Body of pancreas (tissue), 4 donors: ENCODE measurements at regions not wholly inside any gene's neighbourhood (a gene's known extent, or its start where the extent isn't known, plus 50 kb on each side); places are given as distances from the start of the nearest gene placed in this dataset.
A peak's percentile ranks its signal among the peaks of the same experiment; 100 is the strongest.

Experiments
- ATAC-seq: fragments of 150-250 bp; one replicate; pipeline ENCODE4 v1.9.1; 2016
- DNase-seq, 4 donors: peaks; one replicate each; pipeline ENCODE4 v3.0.0-alpha.2; 2019
- H3K27ac ChIP-seq, 4 donors: fragments of 200-600 bp; sonication (generic); 1 replicate in 3 of 4; 2 replicates in 1 of 4; pipeline versions ENCODE4 v1.5.1 to v1.6.1; 2016 to 2019; ENCODE audit warnings: mild to moderate bottlenecking in 1 of 4, mixed read lengths in 1 of 4, moderate library complexity in 1 of 4
- H3K27me3 ChIP-seq, 2 donors: fragments of 200-600 bp; sonication (generic); one replicate each; pipeline ENCODE4 v1.6.0; 2016; ENCODE audit warnings: mild to moderate bottlenecking in 1 of 2
- H3K36me3 ChIP-seq, 2 donors: fragments of 200-600 bp; sonication (generic); replicated peaks in 1 of 2; 2 replicates each; pipeline ENCODE4 v1.5.1; 2016; ENCODE audit warnings: low read depth in 2 of 2; ENCODE audit not compliant: insufficient read depth in 1 of 2
- H3K4me1 ChIP-seq: fragments of 200-600 bp; sonication (generic); one replicate; pipeline ENCODE4 v1.6.0; 2016
- H3K4me3 ChIP-seq, 2 donors: fragments of 200-600 bp; sonication (generic); 1 replicate in 1 of 2; 2 replicates in 1 of 2; pipeline ENCODE4 v1.5.1; 2016 to 2019
- H3K9me3 ChIP-seq, 3 donors: fragments of 200-600 bp; sonication (generic); 1 replicate in 2 of 3; 2 replicates in 1 of 3; pipeline ENCODE4 v1.5.1; 2016
- POLR2A ChIP-seq, 3 donors: fragments of 450-650 bp; IDR thresholded peaks; one replicate each; pipeline ENCODE4 v1.6.1; 2016; ENCODE audit warnings: antibody characterized with exemption in 3 of 3, mild to moderate bottlenecking in 2 of 3
- WGBS, 2 donors: methylation state at CpG; one replicate each; pipeline ENCODE4 v1.1.5; 2017; 5-methylcytosine and 5-hydroxymethylcytosine counted together
- intact Hi-C: fragments of 100-400 bp; cut with DNase I; formaldehyde crosslinking; loops from one replicate; pipeline ENCODE4 v1.15.1; 2023
- TF ChIP-seq, protein P1 (sequence below), 7 experiments: fragments of 450-650 bp in 4 of 7; fragments of 200-600 bp in 3 of 7; sonication (generic) in 3 of 7; IDR thresholded peaks; one replicate each; pipeline ENCODE4 v1.5.1; 2016 to 2019; ENCODE audit warnings: antibody characterized with exemption in 7 of 7

DNA sequence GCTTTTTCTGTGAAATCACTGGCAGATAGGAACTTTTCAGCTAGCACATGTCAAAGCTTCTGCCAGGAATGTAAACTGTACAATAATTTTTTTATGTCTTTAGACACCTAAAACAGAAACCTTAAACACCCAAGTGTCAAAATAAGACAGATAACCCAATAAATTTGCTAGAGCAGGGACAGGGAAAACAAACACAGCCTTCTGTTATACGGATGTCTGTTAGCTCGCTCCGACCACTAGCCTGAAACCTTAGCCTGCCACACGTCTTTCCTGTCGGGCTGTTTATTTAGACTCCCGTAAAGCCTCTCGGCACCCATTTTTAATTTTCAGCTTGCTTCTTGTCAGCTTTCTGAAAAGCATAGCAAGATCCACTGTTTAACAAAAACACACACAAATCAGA, 355.4 kb upstream of the SLC24A2 start:
- no peak for TF ChIP-seq POLR2A (IDR thresholded peaks at IDR 0.05)
- TF ChIP-seq, protein P1, sequence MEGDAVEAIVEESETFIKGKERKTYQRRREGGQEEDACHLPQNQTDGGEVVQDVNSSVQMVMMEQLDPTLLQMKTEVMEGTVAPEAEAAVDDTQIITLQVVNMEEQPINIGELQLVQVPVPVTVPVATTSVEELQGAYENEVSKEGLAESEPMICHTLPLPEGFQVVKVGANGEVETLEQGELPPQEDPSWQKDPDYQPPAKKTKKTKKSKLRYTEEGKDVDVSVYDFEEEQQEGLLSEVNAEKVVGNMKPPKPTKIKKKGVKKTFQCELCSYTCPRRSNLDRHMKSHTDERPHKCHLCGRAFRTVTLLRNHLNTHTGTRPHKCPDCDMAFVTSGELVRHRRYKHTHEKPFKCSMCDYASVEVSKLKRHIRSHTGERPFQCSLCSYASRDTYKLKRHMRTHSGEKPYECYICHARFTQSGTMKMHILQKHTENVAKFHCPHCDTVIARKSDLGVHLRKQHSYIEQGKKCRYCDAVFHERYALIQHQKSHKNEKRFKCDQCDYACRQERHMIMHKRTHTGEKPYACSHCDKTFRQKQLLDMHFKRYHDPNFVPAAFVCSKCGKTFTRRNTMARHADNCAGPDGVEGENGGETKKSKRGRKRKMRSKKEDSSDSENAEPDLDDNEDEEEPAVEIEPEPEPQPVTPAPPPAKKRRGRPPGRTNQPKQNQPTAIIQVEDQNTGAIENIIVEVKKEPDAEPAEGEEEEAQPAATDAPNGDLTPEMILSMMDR (IDR thresholded peaks at IDR 0.05), result no peak
- WGBS, 2 donors, result 27 to 36% methylated on average over 7 of the region's 7 CpGs
- intact Hi-C loops, result no loop called here
- H3K4me3 ChIP-seq, result no peak overlapping the region
- ATAC-seq, result no peak
- H3K4me1 ChIP-seq, result no peaks in the 10 kb centered on the region
- no peak overlapping the region for H3K27ac ChIP-seq
- no peaks in the 10 kb centered on the region for H3K27me3 ChIP-seq
- H3K9me3 ChIP-seq, result no peaks in the 10 kb centered on the region
- peak in 2 of 4 donors; percentile 5 to 16 for DNase-seq
- H3K36me3 ChIP-seq, result no peaks in the 10 kb centered on the region

DNA sequence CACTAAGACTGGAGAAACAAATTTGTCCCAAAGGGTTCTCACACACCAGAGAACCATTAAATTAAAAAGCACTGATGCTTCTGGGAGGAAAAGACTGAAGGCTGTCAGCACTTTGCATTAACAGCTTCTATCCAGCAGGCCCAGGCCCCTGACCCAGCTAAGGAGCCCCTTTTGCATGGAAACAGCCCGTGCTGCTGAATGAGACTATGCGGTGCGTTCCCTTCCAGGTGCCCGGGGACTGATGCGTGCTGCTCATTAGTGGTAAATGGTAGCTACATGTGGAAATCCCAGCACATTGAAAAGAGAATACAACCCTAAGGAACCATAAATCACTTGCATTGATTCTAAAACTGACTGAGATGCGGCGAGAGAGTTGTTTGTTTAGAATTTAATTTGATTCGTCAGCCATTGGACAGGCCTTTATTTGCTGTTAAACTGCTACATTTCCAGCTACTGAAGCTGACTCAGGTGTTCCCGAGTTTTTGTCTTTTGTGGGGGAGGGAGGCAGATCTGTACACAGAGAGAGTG, 351.0 kb upstream of the SLC24A2 start:
- 82 to 96% methylated on average over 9 of the region's 9 CpGs for WGBS, 2 donors
- Histone ChIP-seq H3K27ac (no peak overlapping the region), H3K4me3 (no peak overlapping the region), H3K27me3 (no peaks in the 10 kb centered on the region), H3K4me1 (peaks cover 11% of the 10 kb centered on the region), H3K36me3 (no peaks in the 10 kb centered on the region), H3K9me3 (no peaks in the 10 kb centered on the region)
- no peak for TF ChIP-seq POLR2A (IDR thresholded peaks at IDR 0.05)
- TF ChIP-seq, protein P1 (IDR thresholded peaks at IDR 0.05), result no peak
- DNase-seq (no peak), ATAC-seq (no peak)
- intact Hi-C loops, result no loop called here

DNA sequence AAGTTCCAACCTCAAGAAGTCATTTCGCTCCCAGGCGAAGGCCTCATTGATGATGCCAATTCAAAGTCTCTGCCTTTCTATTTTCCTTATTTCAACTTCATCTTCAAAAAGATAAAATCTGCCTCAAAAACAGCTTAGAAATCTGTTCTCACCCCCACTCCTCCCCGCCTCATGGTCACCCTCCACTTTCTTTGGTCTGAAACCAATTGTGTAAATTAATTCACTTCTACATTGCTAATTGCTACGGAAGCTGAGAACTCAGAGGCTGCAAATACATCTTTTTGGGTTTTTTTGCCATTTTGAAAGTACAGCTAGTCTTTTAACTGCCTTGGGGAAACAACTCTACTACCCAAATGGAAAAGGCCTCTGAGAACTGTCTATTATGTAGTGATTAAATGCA, 350.0 kb upstream of the SLC24A2 start:
- H3K36me3 ChIP-seq, result no peaks in the 10 kb centered on the region
- H3K4me3 ChIP-seq, result no peak overlapping the region
- TF ChIP-seq POLR2A (IDR thresholded peaks at IDR 0.05), result no peak
- TF ChIP-seq, protein P1 (IDR thresholded peaks at IDR 0.05), result no peak
- H3K27me3 ChIP-seq, result no peaks in the 10 kb centered on the region
- intact Hi-C loops, result no loop called here
- 97% methylated on average over 4 of the region's 4 CpGs for WGBS, 2 donors
- DNase-seq (no peak), ATAC-seq (no peak)
- H3K9me3 ChIP-seq, result no peaks in the 10 kb centered on the region
- no peak overlapping the region for H3K27ac ChIP-seq
- H3K4me1 ChIP-seq, result peaks cover 11% of the 10 kb centered on the region

DNA sequence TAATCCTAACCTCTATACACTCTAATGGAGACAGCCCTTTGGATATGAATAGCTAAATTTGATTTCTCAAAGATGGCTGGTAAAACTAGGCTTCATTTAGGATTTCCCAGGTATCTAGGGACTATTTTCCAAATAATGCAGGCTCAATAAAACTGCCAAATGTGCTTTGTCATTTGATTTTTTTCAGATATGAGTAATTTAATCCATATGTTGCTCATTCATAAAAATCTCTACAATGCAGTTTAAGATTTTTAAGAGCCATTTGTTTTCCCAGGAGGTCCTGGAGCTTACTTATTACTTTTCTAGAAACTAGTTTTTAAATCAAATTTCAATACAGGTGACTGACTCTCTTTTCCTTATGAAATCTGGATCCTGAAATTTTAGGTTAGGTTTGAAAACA, 349.3 kb upstream of the SLC24A2 start:
- Histone ChIP-seq H3K27ac (no peak overlapping the region), H3K27me3 (no peaks in the 10 kb centered on the region), H3K36me3 (no peaks in the 10 kb centered on the region), H3K9me3 (no peaks in the 10 kb centered on the region), H3K4me1 (peaks cover 11% of the 10 kb centered on the region), H3K4me3 (no peak overlapping the region)
- intact Hi-C loops, result no loop called here
- ATAC-seq, result no peak
- no peak for DNase-seq
- TF ChIP-seq, protein P1 (IDR thresholded peaks at IDR 0.05), result no peak
- no peak for TF ChIP-seq POLR2A (IDR thresholded peaks at IDR 0.05)

DNA sequence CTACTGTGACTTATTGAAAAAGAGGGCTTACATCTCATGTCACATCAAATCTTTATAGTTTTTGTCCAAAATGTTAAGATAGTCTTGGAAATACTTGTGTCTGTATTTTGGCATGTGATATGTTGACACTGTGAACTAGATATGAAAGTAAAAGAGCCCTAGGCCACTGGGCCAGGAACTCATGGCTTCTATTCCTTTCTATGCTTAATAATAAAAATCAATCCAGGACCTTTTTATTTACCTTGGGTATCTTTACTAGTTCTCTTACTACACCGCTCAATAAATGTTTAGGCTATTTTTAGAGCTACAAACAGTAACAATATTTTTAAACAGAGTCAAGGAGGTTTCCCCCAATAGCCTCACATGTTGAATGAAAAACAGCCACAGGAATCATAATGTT, 348.6 kb upstream of the SLC24A2 start:
- TF ChIP-seq, protein P1 (IDR thresholded peaks at IDR 0.05), result no peak
- TF ChIP-seq POLR2A (IDR thresholded peaks at IDR 0.05), result no peak
- Histone ChIP-seq H3K9me3 (no peaks in the 10 kb centered on the region), H3K36me3 (no peaks in the 10 kb centered on the region), H3K27me3 (no peaks in the 10 kb centered on the region), H3K4me1 (peaks cover 11% of the 10 kb centered on the region), H3K27ac (peak overlapping the region in 1 of 4 donors; percentile 7), H3K4me3 (no peak overlapping the region)
- DNase-seq (no peak), ATAC-seq (no peak)
- 28 to 29% methylated on average over 1 of the region's 1 CpG for WGBS, 2 donors
- intact Hi-C loops, result no loop called here
